Vagina (tissue), 2 donors: ENCODE measurements at regions not wholly inside any gene's neighbourhood (a gene's known extent, or its start where the extent isn't known, plus 50 kb on each side); places are given as distances from the start of the nearest gene placed in this dataset.

Source experiments
- POLR2A ChIP-seq, 2 donors: fragments of 450-650 bp; IDR thresholded peaks; one replicate each; pipeline ENCODE4 v1.6.1; 2017; ENCODE audit warnings: antibody characterized with exemption in 2 of 2, mild to moderate bottlenecking in 2 of 2, moderate library complexity in 2 of 2
- POLR2AphosphoS5 ChIP-seq, 2 donors: sonication (generic); formaldehyde crosslinking; IDR thresholded peaks; one replicate each; pipeline ENCODE4 v1.9.0; 2017; ENCODE audit warnings: antibody characterized with exemption in 2 of 2, mild to moderate bottlenecking in 2 of 2, low read depth in 1 of 2; ENCODE audit not compliant: insufficient read depth in 1 of 2
- TF ChIP-seq, protein P1 (sequence below), 3 experiments: fragments of 450-650 bp in 2 of 3; fragments of 200-600 bp in 1 of 3; sonication (generic) in 1 of 3; IDR thresholded peaks; one replicate each; pipeline ENCODE4 v1.5.1; 2017 to 2019; ENCODE audit warnings: antibody characterized with exemption in 3 of 3, mild to moderate bottlenecking in 2 of 3, moderate library complexity in 2 of 3

DNA sequence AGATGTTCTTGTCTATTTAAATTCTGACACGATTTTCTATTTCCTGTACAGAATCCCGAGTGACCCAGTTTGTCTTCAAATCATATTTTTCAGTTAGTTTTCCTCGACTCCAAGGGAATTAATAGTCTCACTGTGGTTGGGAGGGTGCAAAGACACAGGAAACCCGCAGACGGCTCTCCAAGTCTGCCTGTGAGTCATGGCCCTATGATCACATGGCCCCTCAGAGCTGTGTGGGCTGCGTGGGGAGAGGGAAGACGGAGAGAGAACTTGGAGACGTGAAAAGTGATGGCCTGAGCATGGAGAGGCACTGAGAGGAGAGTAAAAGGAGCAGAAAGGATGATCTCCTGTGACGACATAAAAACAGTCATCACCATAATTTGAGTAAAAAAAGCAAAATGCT, 989.9 kb downstream of the DCDC2C start:
- TF ChIP-seq POLR2A (IDR thresholded peaks at IDR 0.05), result no peak
- TF ChIP-seq, protein P1, sequence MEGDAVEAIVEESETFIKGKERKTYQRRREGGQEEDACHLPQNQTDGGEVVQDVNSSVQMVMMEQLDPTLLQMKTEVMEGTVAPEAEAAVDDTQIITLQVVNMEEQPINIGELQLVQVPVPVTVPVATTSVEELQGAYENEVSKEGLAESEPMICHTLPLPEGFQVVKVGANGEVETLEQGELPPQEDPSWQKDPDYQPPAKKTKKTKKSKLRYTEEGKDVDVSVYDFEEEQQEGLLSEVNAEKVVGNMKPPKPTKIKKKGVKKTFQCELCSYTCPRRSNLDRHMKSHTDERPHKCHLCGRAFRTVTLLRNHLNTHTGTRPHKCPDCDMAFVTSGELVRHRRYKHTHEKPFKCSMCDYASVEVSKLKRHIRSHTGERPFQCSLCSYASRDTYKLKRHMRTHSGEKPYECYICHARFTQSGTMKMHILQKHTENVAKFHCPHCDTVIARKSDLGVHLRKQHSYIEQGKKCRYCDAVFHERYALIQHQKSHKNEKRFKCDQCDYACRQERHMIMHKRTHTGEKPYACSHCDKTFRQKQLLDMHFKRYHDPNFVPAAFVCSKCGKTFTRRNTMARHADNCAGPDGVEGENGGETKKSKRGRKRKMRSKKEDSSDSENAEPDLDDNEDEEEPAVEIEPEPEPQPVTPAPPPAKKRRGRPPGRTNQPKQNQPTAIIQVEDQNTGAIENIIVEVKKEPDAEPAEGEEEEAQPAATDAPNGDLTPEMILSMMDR (IDR thresholded peaks at IDR 0.05), result no peak
- no peak for TF ChIP-seq POLR2AphosphoS5 (IDR thresholded peaks at IDR 0.05; ENCODE audit: insufficient read depth in 1 of 2, low read depth in 1 of 2)
